Skeletal muscle satellite cell (primary cell): ENCODE measurements at regions not wholly inside any gene's neighbourhood (a gene's known extent, or its start where the extent isn't known, plus 50 kb on each side); places are given as distances from the start of the nearest gene placed in this dataset.

Experiments
- H3K27me3 ChIP-seq: 2 replicates; pipeline ENCODE4 v1.7.0; 2013; ENCODE audit warnings: low read length; ENCODE audit not compliant: control insufficient read depth, insufficient read depth
- H3K36me3 ChIP-seq: 2 replicates; pipeline ENCODE4 v1.7.0; 2013; ENCODE audit warnings: mild to moderate bottlenecking, control low read depth, low read length; ENCODE audit not compliant: insufficient read depth
- H3K4me1 ChIP-seq: 2 replicates; pipeline ENCODE4 v1.7.0; 2013; ENCODE audit warnings: low read length; ENCODE audit not compliant: control insufficient read depth, insufficient read depth
- H3K4me2 ChIP-seq: 2 replicates; pipeline ENCODE4 v1.7.0; 2013; ENCODE audit warnings: mild to moderate bottlenecking, low read length
- H3K4me3 ChIP-seq: 2 replicates; pipeline ENCODE4 v1.7.0; 2013; ENCODE audit warnings: low read length
- H3K9ac ChIP-seq: 2 replicates; pipeline ENCODE4 v1.7.0; 2013; ENCODE audit warnings: mild to moderate bottlenecking, low read depth, low read length, moderate library complexity
- H3K9me3 ChIP-seq: replicated peaks from 2 replicates; pipeline ENCODE4 v1.7.0; 2013; ENCODE audit warnings: mild to moderate bottlenecking, control low read depth, low read length

- peaks cover 14% of the 10 kb centered on the region for H3K4me1 ChIP-seq
- H3K9ac ChIP-seq: no peak overlapping the region
- no peaks in the 10 kb centered on the region for H3K36me3 ChIP-seq
- H3K9me3 ChIP-seq: no peaks in the 10 kb centered on the region
- no peak overlapping the region for H3K4me3 ChIP-seq
- H3K27me3 ChIP-seq: no peaks in the 10 kb centered on the region
- no peak overlapping the region for H3K4me2 ChIP-seq
These were observed 245.2 kb upstream of the TET2 start for GRCh38 chr4:104901438-104901837.

GRCh38 chr4:104901961-104902605, 244.6 kb upstream of the TET2 start:
- no peaks in the 10 kb centered on the region for H3K9me3 ChIP-seq
- H3K9ac ChIP-seq: no peak overlapping the region
- no peaks in the 10 kb centered on the region for H3K27me3 ChIP-seq
- no peaks in the 10 kb centered on the region for H3K36me3 ChIP-seq
- no peak overlapping the region for H3K4me2 ChIP-seq
- H3K4me1 ChIP-seq: peaks cover 7% of the 10 kb centered on the region
- H3K4me3 ChIP-seq: no peak overlapping the region

GRCh38 chr4:104905065-104905464, 241.6 kb upstream of the TET2 start:
- Histone ChIP-seq H3K9me3 (no peaks in the 10 kb centered on the region), H3K36me3 (no peaks in the 10 kb centered on the region), H3K4me3 (no peak overlapping the region), H3K9ac (no peak overlapping the region), H3K4me1 (no peaks in the 10 kb centered on the region), H3K4me2 (no peak overlapping the region), H3K27me3 (no peaks in the 10 kb centered on the region)

GRCh38 chr4:104905546-104905945, 241.1 kb upstream of the TET2 start:
- Histone ChIP-seq H3K9me3 (no peaks in the 10 kb centered on the region), H3K4me3 (no peak overlapping the region), H3K4me2 (no peak overlapping the region), H3K4me1 (no peaks in the 10 kb centered on the region), H3K27me3 (no peaks in the 10 kb centered on the region), H3K9ac (no peak overlapping the region), H3K36me3 (no peaks in the 10 kb centered on the region)

GRCh38 chr4:104906276-104906675, 240.4 kb upstream of the TET2 start:
- no peak overlapping the region for H3K9ac ChIP-seq
- no peak overlapping the region for H3K4me2 ChIP-seq
- no peaks in the 10 kb centered on the region for H3K4me1 ChIP-seq
- H3K9me3 ChIP-seq: no peaks in the 10 kb centered on the region
- H3K4me3 ChIP-seq: no peak overlapping the region
- no peaks in the 10 kb centered on the region for H3K36me3 ChIP-seq
- H3K27me3 ChIP-seq: no peaks in the 10 kb centered on the region

- Histone ChIP-seq H3K36me3 (no peaks in the 10 kb centered on the region), H3K27me3 (no peaks in the 10 kb centered on the region), H3K9ac (no peak overlapping the region), H3K4me3 (no peak overlapping the region), H3K4me2 (peak overlapping the region; percentile 61), H3K4me1 (no peaks in the 10 kb centered on the region), H3K9me3 (no peaks in the 10 kb centered on the region)
These were observed 239.5 kb upstream of the TET2 start for GRCh38 chr4:104907074-104907649.

GRCh38 chr4:104907991-104908390, 238.7 kb upstream of the TET2 start:
- Histone ChIP-seq H3K9ac (no peak overlapping the region), H3K27me3 (no peaks in the 10 kb centered on the region), H3K36me3 (no peaks in the 10 kb centered on the region), H3K4me1 (no peaks in the 10 kb centered on the region), H3K4me3 (no peak overlapping the region), H3K9me3 (no peaks in the 10 kb centered on the region), H3K4me2 (no peak overlapping the region)

- no peaks in the 10 kb centered on the region for H3K27me3 ChIP-seq
- H3K36me3 ChIP-seq: no peaks in the 10 kb centered on the region
- H3K4me1 ChIP-seq: no peaks in the 10 kb centered on the region
- H3K4me2 ChIP-seq: no peak overlapping the region
- no peaks in the 10 kb centered on the region for H3K9me3 ChIP-seq
- no peak overlapping the region for H3K4me3 ChIP-seq
- H3K9ac ChIP-seq: no peak overlapping the region
These were observed 237.3 kb upstream of the TET2 start for GRCh38 chr4:104909376-104909775.

GRCh38 chr4:104912518-104912917, 234.2 kb upstream of the TET2 start:
- no peaks in the 10 kb centered on the region for H3K4me1 ChIP-seq
- H3K27me3 ChIP-seq: no peaks in the 10 kb centered on the region
- H3K36me3 ChIP-seq: no peaks in the 10 kb centered on the region
- no peaks in the 10 kb centered on the region for H3K9me3 ChIP-seq
- no peak overlapping the region for H3K9ac ChIP-seq
- no peak overlapping the region for H3K4me3 ChIP-seq
- no peak overlapping the region for H3K4me2 ChIP-seq

GRCh38 chr4:104915373-104915772, 231.3 kb upstream of the TET2 start:
- Histone ChIP-seq H3K9me3 (no peaks in the 10 kb centered on the region), H3K36me3 (no peaks in the 10 kb centered on the region), H3K4me2 (no peak overlapping the region), H3K27me3 (no peaks in the 10 kb centered on the region), H3K9ac (no peak overlapping the region), H3K4me3 (no peak overlapping the region), H3K4me1 (no peaks in the 10 kb centered on the region)

GRCh38 chr4:104915864-104916263, 230.8 kb upstream of the TET2 start:
- H3K27me3 ChIP-seq: no peaks in the 10 kb centered on the region
- H3K9me3 ChIP-seq: no peaks in the 10 kb centered on the region
- no peak overlapping the region for H3K4me3 ChIP-seq
- no peak overlapping the region for H3K4me2 ChIP-seq
- no peaks in the 10 kb centered on the region for H3K36me3 ChIP-seq
- H3K9ac ChIP-seq: no peak overlapping the region
- no peaks in the 10 kb centered on the region for H3K4me1 ChIP-seq

- no peak overlapping the region for H3K4me3 ChIP-seq
- no peaks in the 10 kb centered on the region for H3K9me3 ChIP-seq
- no peaks in the 10 kb centered on the region for H3K36me3 ChIP-seq
- H3K4me1 ChIP-seq: no peaks in the 10 kb centered on the region
- no peak overlapping the region for H3K4me2 ChIP-seq
- no peak overlapping the region for H3K9ac ChIP-seq
- no peaks in the 10 kb centered on the region for H3K27me3 ChIP-seq
These were observed 227.3 kb upstream of the TET2 start for GRCh38 chr4:104919406-104919805.
